GM21723 (cell line): ENCODE measurements at regions not wholly inside any gene's neighbourhood (a gene's known extent, or its start where the extent isn't known, plus 50 kb on each side); places are given as distances from the start of the nearest gene placed in this dataset.

Experiments
- ATAC-seq: cut with Tn5 transposase; IDR thresholded peaks from one replicate; pipeline ENCODE4 v1.9.1; 2021; ENCODE audit warnings: mild to moderate bottlenecking, moderate library complexity; ENCODE audit not compliant: unreplicated experiment

DNA sequence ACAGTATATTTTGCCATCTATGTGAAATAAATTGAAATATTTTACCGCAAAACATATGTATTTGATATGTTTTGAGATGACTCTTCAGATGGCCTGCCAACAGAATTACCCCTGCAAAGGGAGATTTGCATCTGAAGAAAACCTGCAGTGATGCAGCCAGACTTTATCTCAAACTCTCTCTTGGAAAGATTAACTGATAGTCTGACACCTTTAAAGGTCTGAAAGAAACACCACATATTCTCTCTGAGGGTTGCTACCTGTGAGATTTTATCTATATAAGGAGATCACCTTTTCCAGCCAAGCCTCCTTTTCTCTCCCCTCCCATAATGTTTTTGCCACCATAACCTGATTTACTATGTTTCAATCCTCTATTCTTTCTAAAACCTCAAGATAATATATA, 1106.3 kb upstream of the IGFBP7 start:
- no peak for ATAC-seq

DNA sequence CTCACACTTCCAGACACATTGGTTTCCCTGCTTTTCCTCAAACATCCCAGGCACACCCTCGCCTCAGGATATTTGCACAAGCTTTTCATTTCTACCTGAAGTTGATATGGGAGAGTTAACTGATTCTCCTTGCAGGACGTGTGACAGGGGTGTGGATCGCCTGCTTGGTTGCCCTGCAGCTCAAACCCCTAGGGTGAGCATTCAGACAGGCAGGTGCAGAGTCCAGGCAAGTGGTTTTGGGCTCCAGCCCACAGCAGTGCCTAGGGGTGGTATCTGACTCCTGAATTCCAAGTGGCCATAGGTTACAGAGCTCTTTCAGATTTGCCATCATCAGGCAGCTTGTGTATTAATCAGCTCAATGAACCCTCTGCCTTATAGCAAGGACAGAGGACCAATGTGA, 1104.2 kb upstream of the IGFBP7 start:
- ATAC-seq = no peak

DNA sequence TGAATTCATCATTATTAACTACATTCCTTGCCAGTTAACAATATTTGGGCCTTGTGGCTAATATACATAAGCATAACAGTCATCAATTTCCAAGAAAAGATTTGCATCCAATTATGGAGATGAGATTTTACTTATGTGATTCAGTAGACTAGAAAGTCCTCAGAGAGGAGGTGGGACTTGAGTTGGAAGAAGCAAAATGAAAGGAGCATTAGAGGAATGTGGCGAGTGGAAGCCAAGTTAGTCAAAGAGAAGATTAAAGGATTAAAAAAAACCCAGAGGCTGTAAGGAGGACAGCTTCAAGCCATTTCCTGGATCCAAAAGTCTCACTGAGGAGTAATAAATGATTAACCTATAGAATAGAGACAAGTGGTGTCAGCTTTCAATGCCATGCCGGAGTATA, 1099.4 kb upstream of the IGFBP7 start:
- no peak for ATAC-seq

DNA sequence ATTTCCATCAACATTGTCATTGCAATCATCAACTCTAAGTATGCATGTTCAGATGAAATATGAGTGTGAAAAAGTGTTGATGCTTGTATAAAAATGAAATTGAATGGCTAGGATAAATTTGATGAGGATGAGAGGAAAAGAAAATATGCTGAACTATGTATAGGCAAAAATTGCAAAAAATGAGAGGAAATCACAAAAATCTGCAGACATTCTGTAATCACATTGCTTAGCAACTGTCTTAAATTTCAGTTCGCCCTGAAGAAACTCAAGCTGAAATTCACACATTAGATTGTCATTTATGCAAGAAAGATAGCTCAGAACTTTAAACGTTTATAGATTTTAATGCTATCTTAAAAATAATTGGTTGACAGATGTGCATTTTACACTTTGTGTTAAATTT, 1098.8 kb upstream of the IGFBP7 start:
- no peak for ATAC-seq

DNA sequence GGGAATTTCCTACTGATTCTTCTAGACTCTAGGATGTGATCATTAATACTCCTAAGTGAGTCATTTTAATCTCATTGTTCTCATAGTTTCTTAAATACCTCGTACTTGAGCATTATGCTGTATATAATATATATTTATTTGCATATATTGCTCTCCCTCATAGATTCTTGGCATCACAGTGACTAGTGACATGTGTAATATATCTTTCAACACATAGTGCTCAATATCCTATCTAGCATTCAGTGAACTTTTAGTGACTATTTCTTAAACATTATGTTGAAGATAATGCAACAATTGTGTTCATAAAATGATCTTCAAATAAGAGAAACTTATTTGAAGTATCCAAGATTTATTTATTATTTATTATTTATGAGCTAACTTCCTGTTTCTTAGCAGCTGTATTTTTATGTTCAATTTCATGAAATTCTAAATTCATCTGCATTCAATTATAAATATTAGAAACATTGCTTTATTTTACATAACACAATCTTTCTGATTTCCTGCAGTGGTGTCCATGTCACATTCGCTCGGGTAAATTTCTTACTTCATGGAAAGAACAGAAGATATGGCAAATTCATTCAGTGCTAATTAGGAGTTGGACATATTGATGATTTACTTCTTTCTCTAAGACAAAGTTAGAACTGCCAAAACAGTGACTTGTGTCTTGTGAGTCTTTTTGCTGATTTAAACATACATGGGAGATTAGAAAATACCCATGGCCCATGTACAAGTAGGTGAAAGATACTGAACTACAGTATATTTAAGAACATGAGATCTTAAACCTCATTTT, 1095.5 kb upstream of the IGFBP7 start:
- ATAC-seq = no peak

DNA sequence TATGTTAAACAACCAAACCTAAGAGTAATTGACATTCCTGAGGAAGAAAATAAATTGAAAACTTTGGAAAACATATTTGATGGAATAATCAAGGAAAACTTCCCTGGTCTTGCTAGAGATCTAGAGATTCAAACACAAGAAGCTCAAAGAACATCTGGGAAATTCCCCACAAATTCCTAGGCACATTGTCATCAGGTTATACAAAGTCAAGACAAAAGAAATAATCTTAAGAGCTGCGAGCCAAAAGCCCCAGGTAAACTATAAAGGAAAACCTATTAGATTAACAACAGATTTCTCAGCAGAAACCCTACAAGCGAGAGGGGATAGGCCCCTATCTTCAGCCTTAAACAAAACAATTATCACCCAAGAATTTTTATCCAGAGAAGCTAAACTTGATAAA, 1082.0 kb upstream of the IGFBP7 start:
- no peak for ATAC-seq

DNA sequence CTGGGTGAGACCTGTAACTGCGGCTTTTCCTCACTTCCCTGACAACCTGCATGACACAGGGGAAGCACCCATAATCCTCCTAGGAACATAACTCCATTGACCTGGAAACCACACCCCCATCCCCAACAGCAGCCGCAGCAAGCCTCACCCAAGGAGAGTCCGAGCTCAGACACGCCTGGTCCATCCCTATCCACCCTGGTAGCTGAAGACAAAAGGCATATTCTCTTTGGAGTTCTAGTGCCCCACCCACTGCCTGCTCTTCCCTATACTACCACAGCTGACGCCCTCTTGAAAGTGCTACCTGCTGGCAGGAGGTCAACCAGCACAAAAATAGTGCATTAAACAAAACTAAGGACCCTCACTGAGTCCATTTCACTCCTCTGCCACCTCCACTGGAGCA, 1080.9 kb upstream of the IGFBP7 start:
- no peak for ATAC-seq

DNA sequence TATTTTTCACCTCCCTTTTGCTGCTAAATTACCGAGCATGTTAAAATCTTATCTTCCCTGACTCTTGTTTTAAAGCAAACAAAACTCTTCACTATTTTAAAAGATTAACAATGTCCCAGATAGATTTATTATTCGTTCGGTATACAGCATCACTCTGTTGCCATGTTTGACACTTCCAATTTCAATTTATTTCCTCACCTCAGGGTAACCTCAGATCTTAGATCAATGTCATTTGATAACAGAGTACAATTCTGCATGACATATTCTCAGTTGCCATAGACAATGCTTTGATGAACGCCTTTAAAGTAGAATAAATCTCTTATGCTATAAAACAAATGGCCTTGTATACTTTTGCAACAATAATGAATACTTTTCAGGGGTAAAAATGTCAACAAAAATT, 1078.1 kb upstream of the IGFBP7 start:
- no peak for ATAC-seq

DNA sequence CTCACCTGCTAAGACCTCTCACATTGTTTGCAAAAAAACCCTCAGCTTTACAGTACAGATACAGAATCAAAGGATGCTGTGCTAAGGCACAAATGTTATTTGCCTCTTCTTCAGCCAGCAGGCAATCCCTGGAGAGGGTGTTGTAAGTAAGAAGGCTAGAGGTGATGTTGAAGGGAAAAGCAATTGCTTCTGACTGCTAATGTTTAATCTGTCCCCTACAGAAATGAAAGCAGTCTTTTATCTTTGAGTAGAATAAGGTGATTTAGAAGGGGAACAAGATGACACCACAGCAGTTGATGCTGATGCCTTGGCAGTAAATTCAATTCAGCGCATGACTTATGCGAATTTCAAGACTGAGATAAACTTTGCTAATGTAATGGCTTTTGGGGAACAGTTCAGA, 1064.8 kb upstream of the IGFBP7 start:
- ATAC-seq = no peak

DNA sequence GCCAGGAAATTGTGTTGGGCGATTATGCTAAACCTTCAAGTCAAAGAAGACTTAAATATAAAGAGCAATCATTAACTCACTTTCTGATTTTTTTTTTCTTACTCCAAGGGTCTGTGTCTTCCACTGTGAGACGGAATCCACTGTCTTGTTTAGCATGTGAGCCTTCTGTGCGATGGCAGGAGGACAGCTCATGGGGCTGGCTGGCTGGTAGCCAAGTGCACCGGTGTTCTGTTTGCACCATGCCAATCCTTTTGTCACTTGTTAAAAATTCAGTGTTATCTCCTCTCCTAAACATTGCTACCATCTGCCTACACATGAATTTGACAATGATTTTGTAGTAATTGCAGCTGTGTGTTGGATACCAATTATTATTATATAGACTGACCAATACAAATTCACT, 1056.3 kb upstream of the IGFBP7 start:
- no peak for ATAC-seq

DNA sequence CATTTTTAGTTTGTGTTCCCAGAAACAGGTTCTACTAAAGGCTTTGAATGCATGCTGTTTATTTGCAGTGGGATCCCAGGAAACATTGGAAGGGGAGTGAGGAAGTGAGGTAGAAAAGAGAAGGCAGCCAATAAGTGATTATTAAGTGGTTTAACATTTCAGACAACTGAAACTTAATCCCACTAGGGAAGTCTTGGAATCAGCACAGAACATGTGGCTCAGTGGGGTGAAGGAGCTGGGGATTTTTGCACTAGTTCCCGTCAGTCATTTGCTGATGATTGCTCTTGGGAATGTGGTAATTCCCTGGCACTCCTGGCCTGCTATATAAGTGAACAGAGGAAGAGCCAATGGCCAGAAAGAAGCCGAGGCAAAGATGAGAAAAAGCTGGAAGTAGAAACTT, 1053.0 kb upstream of the IGFBP7 start:
- no peak for ATAC-seq

DNA sequence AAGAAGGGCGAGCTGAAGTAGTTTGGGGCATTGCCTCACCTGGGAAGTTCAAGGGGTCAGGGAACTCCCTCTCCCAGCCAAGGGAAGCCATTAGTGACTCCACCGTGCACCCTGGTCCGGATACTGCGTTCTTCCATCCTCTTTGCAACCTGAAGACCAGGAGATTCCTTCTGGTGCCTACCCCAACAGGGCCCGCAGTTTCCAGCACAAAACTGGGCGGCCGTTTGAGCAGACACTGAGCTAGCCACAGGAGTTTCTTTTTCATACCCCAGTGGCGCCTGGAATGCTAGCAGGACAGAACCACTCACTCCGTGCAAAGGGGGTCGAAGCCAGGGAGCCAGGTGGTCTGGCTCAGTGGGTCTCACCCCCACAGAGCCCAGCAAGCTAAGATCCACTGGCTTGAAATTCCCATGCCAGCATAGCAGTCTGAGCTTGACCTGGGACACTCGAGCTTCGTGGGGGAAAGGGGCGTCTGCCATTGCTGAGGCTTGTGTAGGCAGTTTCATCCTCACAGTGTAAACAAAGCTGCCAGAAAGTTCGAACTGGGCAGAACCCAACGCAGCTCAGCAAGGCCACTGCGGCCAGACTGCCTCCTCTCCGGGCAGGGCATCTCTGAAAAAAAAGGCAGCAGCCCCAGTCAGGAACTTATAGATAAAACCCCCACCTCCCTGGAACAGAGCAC, 1039.4 kb upstream of the IGFBP7 start:
- no peak for ATAC-seq

DNA sequence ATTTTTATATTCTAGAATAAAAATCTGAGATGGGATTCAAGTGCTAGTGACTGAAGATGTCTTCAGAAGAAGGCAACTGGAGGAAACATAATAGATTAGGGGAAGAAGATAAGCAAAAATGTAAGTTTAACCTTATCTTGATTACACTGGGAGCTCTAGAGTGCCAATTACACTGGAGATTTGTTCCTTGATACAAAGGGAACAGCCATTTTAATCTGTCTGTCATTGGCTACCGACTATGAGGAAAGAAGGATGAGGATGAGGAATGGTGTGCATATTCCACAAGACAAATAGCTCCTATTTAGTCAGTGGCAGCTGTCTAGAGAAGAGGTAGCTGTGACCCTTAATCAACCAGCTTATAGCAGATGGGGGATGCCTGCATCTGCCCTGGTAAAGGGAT, 1034.5 kb upstream of the IGFBP7 start:
- ATAC-seq = no peak

DNA sequence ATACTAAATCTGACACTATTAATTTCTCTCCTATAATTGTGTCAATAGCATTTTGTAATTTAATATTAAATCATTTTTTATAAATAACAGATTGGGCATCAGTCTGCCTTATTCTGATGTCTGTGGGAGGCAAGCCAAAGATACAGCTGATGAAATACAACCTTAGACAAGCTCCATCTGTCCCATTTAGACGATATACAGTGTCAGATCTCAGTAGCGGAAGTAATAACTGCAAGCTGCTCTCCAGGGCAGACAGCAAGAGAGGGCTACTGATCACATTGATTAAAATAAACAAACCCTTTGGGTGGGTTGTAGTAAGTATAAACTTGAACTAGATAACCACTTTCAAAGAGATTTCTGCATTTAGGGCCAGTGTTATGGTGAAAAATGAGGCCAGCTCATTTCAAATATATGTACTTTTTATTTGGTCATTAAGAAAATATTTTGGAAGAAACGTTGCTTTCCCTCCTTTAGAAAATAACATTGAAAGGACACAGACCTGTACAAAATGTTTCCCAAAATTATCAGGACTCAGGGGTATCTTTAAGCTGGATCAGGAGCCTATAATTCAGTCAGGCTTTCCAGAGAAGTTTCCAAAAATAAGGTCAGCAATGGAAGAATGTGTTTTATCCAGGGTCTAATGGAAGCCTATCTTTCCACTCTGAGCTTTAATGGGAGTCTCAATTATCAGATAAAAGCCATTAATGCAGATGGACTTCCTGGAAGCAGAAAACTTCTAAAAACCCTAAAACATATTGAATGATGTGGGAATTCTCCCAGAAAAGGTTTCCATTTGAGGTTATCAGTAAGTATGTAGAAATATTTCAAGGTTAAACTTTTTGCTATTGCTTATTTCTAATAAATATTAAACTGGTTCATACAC, 1028.8 kb upstream of the IGFBP7 start:
- ATAC-seq = no peak

DNA sequence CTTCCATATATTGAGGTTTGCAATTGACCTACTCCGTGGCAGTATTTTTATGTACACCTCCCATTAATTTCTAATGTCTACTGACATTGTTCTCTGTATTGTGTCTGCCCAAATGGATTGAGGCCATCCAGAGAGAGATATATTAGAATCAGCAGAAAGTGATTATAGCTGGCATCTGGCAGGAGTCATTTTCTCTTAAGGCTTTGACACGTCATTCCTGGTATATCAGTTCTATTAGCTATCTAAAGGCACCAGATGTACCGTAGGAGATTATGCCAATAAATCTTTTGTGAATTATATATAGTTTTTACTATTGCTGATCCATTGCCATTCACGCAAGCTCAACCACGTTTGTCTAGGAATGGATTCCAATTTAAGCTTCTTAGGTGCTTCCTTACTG, 1026.4 kb upstream of the IGFBP7 start:
- ATAC-seq = no peak

DNA sequence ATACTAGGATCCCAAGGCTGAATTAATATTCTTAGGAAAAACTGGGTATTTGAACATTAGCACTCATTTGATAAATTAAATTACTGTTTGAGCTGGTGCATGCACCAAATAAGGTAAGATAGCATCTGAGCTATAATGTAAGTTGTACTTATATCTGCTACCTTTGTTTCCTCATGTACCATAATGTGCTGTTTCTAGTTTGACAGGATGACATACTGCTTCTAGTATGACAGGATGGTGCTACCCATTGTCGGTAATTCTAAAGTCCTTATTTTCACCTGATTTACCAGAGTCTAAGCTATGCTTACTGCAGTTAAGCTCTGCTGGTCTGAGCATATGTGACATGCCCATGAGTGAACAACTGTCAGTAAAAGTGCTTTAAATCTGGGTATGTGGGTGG, 1017.5 kb upstream of the IGFBP7 start:
- no peak for ATAC-seq

DNA sequence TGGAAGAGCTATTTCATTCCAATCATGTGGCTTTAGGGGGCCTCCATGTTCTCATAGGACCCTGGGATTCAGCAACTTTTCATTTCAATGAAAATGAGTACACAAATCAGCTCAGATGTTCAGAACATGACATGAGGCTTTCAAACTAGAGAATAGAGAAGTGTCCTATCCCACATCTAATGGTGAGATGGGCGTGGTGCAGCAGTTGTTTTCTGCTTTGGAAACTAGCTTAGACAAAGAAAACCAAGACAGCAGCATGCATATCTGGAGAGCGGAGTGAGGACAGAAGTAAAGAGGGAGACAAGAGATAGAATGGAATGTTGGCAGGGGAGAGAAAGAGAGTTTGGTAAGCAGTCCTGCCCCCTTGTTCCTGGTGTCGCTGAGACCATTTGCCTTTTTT, 1009.1 kb upstream of the IGFBP7 start:
- ATAC-seq = no peak

DNA sequence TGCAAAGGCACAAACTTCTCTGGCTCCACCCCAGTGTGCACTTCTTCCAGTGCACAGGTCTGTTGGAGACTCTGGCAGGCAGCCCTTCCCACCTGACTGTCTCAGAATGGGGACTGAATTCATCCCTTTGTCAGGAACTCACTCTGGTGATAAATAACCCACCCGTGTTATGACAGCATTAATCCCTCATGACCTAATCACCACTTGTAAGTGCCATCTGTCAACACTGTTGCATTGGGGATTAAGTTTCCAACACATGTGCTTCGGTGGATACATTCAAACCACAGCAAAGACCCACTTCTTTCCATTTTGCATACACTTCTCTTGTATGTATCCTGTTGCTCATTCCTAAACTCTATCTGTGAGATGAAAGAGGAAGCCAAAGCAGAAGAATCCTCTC, 1002.9 kb upstream of the IGFBP7 start:
- ATAC-seq = no peak

DNA sequence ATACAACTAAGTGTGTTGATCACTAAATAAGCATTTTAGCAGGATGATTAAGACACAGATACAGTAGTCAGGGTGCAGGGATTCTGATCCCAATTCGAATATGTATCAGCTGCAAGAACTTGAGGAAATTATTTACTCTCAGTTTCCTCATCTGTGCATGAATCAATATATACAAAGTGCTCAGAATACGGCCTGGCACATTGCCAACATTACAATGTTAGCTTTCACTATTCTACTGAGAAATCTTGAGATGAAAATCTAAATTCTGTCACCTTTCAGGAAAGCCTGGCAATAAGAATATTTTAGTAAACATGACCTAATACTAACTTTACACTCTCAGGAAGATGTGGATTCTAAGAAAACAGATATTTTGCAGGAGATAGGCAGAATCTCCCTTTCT, 1001.6 kb upstream of the IGFBP7 start:
- no peak for ATAC-seq

DNA sequence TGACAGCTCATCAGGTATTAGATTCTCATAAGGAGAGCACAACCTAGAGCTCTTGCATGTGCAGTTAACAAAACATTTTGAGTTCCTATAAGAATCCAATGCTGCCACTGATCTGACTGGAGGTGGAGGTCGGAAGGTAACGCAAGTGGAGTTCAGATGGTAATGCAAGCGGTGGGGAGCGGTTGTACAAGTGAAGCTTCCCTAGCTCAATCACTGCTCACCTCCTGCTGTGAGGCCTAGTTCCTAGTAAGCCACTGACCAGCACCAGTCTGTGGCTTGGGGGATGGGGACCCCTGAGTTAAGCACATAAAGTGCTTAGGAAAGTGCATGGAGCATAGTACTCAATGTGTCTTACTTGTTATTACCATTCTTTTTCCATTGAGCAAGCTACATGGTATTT, 983.2 kb upstream of the IGFBP7 start:
- ATAC-seq = no peak

DNA sequence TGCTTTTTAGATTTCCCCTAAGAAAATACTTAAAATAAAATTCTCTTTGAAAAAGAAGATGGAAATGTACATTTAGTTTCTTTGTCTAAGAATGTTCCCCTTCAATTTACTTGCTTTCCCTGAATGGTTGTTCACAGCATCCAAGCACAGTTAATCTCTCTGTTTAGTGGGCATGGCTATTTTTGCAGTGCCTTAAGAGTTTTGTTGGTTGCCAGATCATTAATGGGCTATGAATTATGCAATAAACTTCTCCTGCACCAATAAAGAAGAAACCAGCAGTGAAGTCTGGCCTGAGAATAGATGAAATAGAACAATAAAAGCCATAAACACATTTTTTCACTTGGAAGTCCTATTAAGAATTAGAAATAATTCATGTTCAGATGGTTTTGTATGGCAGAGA, 980.4 kb upstream of the IGFBP7 start:
- ATAC-seq = no peak

DNA sequence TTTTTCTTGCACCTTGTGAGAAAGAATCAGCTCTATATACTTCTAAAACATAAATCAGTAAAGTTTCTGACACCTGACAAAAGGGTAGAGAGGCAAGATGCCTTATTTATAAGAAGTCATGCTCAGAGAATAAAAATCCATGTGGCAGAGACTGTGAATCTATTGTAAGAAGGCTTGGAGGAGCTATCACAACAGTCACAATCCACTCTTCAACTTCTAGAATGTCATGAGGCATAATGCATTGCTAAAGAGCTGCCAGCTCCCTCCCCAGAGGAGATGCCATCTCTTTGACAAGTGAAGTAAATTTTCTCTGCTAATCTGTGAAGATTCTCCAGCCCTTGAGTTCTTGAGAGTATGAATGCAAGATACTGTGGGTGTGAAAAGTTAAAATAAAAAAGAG, 971.2 kb upstream of the IGFBP7 start:
- no peak for ATAC-seq
